IMR-90 (cell line): ENCODE measurements at regions not wholly inside any gene's neighbourhood (a gene's known extent, or its start where the extent isn't known, plus 50 kb on each side); places are given as distances from the start of the nearest gene placed in this dataset.

Source experiments
- ATAC-seq: fragments of 200-7000 bp; cut with Tn5 transposase; 2 replicates; pipeline ENCODE4 v1.9.1; 2020; ENCODE audit warnings: low read depth, mild to moderate bottlenecking, moderate library complexity
- BruUV-seq: library from RNA; stranded (reverse); fragments of 400-500 nt; replicated peaks from 2 replicates; lab custom pipeline; 2021; lab: Mats Ljungman, UMichigan
- CTCF ChIA-PET: fragments of 300-600 bp; formaldehyde crosslinking; extraction: SDS; loops from one replicate; lab custom pipeline; 2021; ENCODE audit warnings: antibody characterized with exemption; lab: Yijun Ruan, JAX
- POLR2A ChIA-PET: fragments of 300-600 bp; sonication (Branson Sonifier 250); formaldehyde crosslinking; loops from one replicate; lab custom pipeline; 2022; ENCODE audit warnings: antibody characterized with exemption; ENCODE audit not compliant: unreplicated experiment; lab: Charles Lee
- DNase-seq: peaks from one replicate; pipeline ENCODE4 v3.0.0; 2013
- H2AFZ ChIP-seq: replicated peaks from 2 replicates; pipeline ENCODE3; 2013; ENCODE audit warnings: low read length, mild to moderate bottlenecking; ENCODE audit not compliant: poor library complexity
- H2AK5ac ChIP-seq: 2 replicates; pipeline ENCODE4 v1.6.1; 2013; ENCODE audit warnings: low read depth, low read length, inconsistent platforms
- H2AK9ac ChIP-seq: replicated peaks from 2 replicates; pipeline ENCODE3; 2013; ENCODE audit warnings: mild to moderate bottlenecking, low read depth, low read length, moderate library complexity; ENCODE audit not compliant: poor library complexity
- H2BK120ac ChIP-seq: 2 replicates; pipeline ENCODE4 v1.6.1; 2013; ENCODE audit warnings: low read depth, low read length, inconsistent platforms
- H2BK15ac ChIP-seq: 3 replicates; pipeline ENCODE4 v1.6.1; 2013; ENCODE audit warnings: low read depth, low read length, inconsistent platforms
- H2BK20ac ChIP-seq: 2 replicates; pipeline ENCODE4 v1.6.1; 2013; ENCODE audit warnings: low read depth, mild to moderate bottlenecking, inconsistent platforms, low read length, moderate library complexity
- H2BK5ac ChIP-seq: 2 replicates; pipeline ENCODE4 v1.6.1; 2013; ENCODE audit warnings: mild to moderate bottlenecking, low read depth, low read length, inconsistent platforms; ENCODE audit not compliant: poor library complexity, severe bottlenecking
- H3K14ac ChIP-seq: replicated peaks from 2 replicates; pipeline ENCODE4 v1.6.1; 2013; ENCODE audit warnings: low read depth, low read length, inconsistent platforms
- H3K18ac ChIP-seq: 2 replicates; pipeline ENCODE4 v1.6.1; 2013; ENCODE audit warnings: low read depth, low read length, control low read depth
- H3K23ac ChIP-seq: 2 replicates; pipeline ENCODE4 v1.6.1; 2013; ENCODE audit warnings: low read depth, low read length, inconsistent platforms
- H3K27ac ChIP-seq: 2 replicates; pipeline ENCODE4 v1.5.1; 2013; ENCODE audit warnings: mild to moderate bottlenecking, control low read depth, low read length; ENCODE audit not compliant: insufficient read depth
- H3K27me3 ChIP-seq: 2 replicates; pipeline ENCODE4 v1.6.1; 2013; ENCODE audit warnings: low read length; ENCODE audit not compliant: control insufficient read depth, insufficient read depth
- H3K36me3 ChIP-seq: 2 replicates; pipeline ENCODE4 v1.6.1; 2013; ENCODE audit warnings: low read length, mixed read lengths; ENCODE audit not compliant: control insufficient read depth, insufficient read depth
- H3K4ac ChIP-seq: 2 replicates; pipeline ENCODE4 v1.6.1; 2013; ENCODE audit warnings: low read depth, low read length, inconsistent platforms
- H3K4me1 ChIP-seq: 2 replicates; pipeline ENCODE4 v1.6.1; 2013; ENCODE audit warnings: low read length, mixed read lengths; ENCODE audit not compliant: control insufficient read depth, insufficient read depth
- H3K4me2 ChIP-seq: 2 replicates; pipeline ENCODE4 v1.6.1; 2013; ENCODE audit warnings: low read depth, mild to moderate bottlenecking, control low read depth, low read length, moderate library complexity
- H3K4me3 ChIP-seq: 2 replicates; pipeline ENCODE4 v1.5.1; 2013; ENCODE audit warnings: low read depth, mild to moderate bottlenecking, control low read depth, low read length, moderate library complexity; ENCODE audit not compliant: insufficient read depth
- H3K56ac ChIP-seq: 2 replicates; pipeline ENCODE4 v1.6.1; 2013; ENCODE audit warnings: low read length, inconsistent platforms; ENCODE audit not compliant: insufficient read depth; ENCODE audit errors: extremely low read depth
- H3K79me1 ChIP-seq, 2 experiments: 2 replicates each; pipeline ENCODE4 v1.6.1; 2013; ENCODE audit warnings: low read length in 2 of 2, inconsistent platforms in 1 of 2, low read depth in 1 of 2
- H3K9ac ChIP-seq: 2 replicates; pipeline ENCODE4 v1.6.1; 2013; ENCODE audit warnings: low read depth, low read length, control low read depth
- H3K9me1 ChIP-seq: 2 replicates; pipeline ENCODE4 v1.6.1; 2013; ENCODE audit warnings: low read length, inconsistent platforms; ENCODE audit not compliant: insufficient read depth
- H3K9me3 ChIP-seq: 2 replicates; pipeline ENCODE4 v1.6.1; 2013; ENCODE audit warnings: low read length; ENCODE audit not compliant: control insufficient read depth, insufficient read depth
- H4K20me1 ChIP-seq: 2 replicates; pipeline ENCODE4 v1.6.1; 2013; ENCODE audit warnings: low read length, inconsistent platforms; ENCODE audit not compliant: insufficient read depth
- H4K5ac ChIP-seq: 2 replicates; pipeline ENCODE4 v1.6.1; 2013; ENCODE audit warnings: mild to moderate bottlenecking, low read depth, low read length, control low read depth
- H4K8ac ChIP-seq, 2 experiments: 2 replicates each; pipeline ENCODE4 v1.6.1; 2013; ENCODE audit warnings: low read depth in 2 of 2, low read length in 2 of 2, control low read depth in 1 of 2, inconsistent platforms in 1 of 2
- H4K91ac ChIP-seq: 2 replicates; pipeline ENCODE4 v1.6.1; 2013; ENCODE audit warnings: low read depth, low read length, inconsistent platforms; ENCODE audit not compliant: insufficient read depth
- MAFK ChIP-seq: IDR thresholded peaks from 2 replicates; pipeline ENCODE4 v1.6.1; 2012; ENCODE audit warnings: low read depth, low read length, improper control_type of control experiment
- MAZ ChIP-seq: IDR thresholded peaks from 2 replicates; pipeline ENCODE4 v1.6.1; 2012; ENCODE audit warnings: low read depth, mild to moderate bottlenecking, low read length, improper control_type of control experiment, moderate library complexity, borderline replicate concordance
- MXI1 ChIP-seq: IDR thresholded peaks from 2 replicates; pipeline ENCODE4 v1.6.1; 2012; ENCODE audit warnings: low read depth, mild to moderate bottlenecking, low read length, moderate library complexity, borderline replicate concordance
- NFE2L2 ChIP-seq: fragments of 150-350 bp; IDR thresholded peaks from 2 replicates; pipeline ENCODE4 v1.6.1; 2016; ENCODE audit warnings: low read depth, mild to moderate bottlenecking, low read length
- POLR2A ChIP-seq: IDR thresholded peaks from 2 replicates; pipeline ENCODE4 v1.6.1; 2012; ENCODE audit warnings: mild to moderate bottlenecking, low read depth, low read length
- RCOR1 ChIP-seq: IDR thresholded peaks from 2 replicates; pipeline ENCODE4 v1.6.1; 2012; ENCODE audit warnings: mild to moderate bottlenecking, low read length, improper control_type of control experiment; ENCODE audit not compliant: insufficient replicate concordance
- WGBS, 2 experiments: methylation state at CpG; one replicate each; pipeline versions ENCODE4 v1.1.5 to v1.1.7; 2013; ENCODE audit warnings: missing lambda C conversion rate in 2 of 2; ENCODE audit not compliant: insufficient read length in 1 of 2; ENCODE audit errors: extremely low coverage in 2 of 2; 5-methylcytosine and 5-hydroxymethylcytosine counted together
- dilution Hi-C: fragments of 300-500 bp; cut with HindIII; formaldehyde crosslinking; loops from one replicate; pipeline ENCODE4 v1.14.3; 2018; ENCODE audit warnings: low sequenced_read_pairs; ENCODE audit not compliant: unreplicated experiment
- in situ Hi-C: fragments of 300-500 bp; cut with MboI; formaldehyde crosslinking; loops from 3 replicates; pipeline ENCODE4 v1.14.3; 2019; ENCODE audit warnings: low sequenced_read_pairs, inconsistent platforms, mixed read lengths
- intact Hi-C: fragments of 100-400 bp; cut with micrococcal nuclease; formaldehyde crosslinking; loops from 2 replicates; pipeline ENCODE4 v1.10.0; 2022

DNA sequence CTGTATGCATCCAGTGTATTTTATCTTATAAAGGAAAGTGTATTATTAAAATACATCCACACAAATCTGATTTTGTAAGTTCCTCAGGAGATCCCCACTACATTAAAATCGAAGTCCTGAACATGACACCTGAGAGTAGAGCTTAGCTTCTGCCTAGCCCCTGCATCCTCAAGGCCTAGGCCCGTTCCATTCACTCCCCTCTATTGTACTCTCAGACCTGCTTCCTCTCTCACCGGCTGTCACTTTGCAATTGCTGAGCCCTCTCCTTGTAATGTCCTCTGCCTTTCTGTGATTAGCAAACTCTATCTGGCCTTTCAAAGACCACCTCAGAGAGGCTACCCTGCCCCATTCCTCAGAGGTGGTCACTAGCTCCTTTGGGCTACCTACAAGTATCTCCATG, 160.8 kb downstream of the FTCDNL1 start:
- no peak for DNase-seq
- no peak overlapping the region for H4K5ac ChIP-seq
- no peaks in the 10 kb centered on the region for H3K9me3 ChIP-seq
- ChIA-PET CTCF (no interaction called here), POLR2A (no interaction called here)
- BruUV-seq, result no TSS peak
- no peak overlapping the region for H4K91ac ChIP-seq
- dilution Hi-C loops (no loop called here), intact Hi-C loops (no loop called here), in situ Hi-C loops (no loop called here)
- no peak overlapping the region for H2AFZ ChIP-seq
- no peak overlapping the region for H3K56ac ChIP-seq
- H3K18ac ChIP-seq, result no peak overlapping the region
- H3K4me3 ChIP-seq, result no peak overlapping the region
- no peak overlapping the region for H4K8ac ChIP-seq
- H3K79me1 ChIP-seq, result no peaks in the 10 kb centered on the region
- H3K4me2 ChIP-seq, result no peak overlapping the region
- no peak overlapping the region for H2BK5ac ChIP-seq
- no peaks in the 10 kb centered on the region for H3K4me1 ChIP-seq
- ATAC-seq, result no peak
- H3K27ac ChIP-seq, result no peak overlapping the region
- no peak overlapping the region for H3K14ac ChIP-seq
- no peaks in the 10 kb centered on the region for H3K9me1 ChIP-seq
- TF ChIP-seq POLR2A (no peak), NFE2L2 (no peak), RCOR1 (no peak), MXI1 (no peak), MAZ (no peak), MAFK (no peak)
- no peaks in the 10 kb centered on the region for H3K27me3 ChIP-seq
- no peak overlapping the region for H3K4ac ChIP-seq
- H3K36me3 ChIP-seq, result no peaks in the 10 kb centered on the region
- H2BK15ac ChIP-seq, result no peak overlapping the region
- H3K9ac ChIP-seq, result no peak overlapping the region
- H3K23ac ChIP-seq, result no peak overlapping the region
- WGBS, 2 experiments, result 79% methylated on average over 2 of the region's 3 CpGs; no CpG with 5 or more reads in 1 of the 2 experiments
- H2AK5ac ChIP-seq, result no peak overlapping the region
- no peak overlapping the region for H2BK120ac ChIP-seq
- no peak overlapping the region for H2AK9ac ChIP-seq
- no peak overlapping the region for H2BK20ac ChIP-seq
- H4K20me1 ChIP-seq, result no peaks in the 10 kb centered on the region
